Peyer's patch (tissue), 4 donors: ENCODE measurements at regions not wholly inside any gene's neighbourhood (a gene's known extent, or its start where the extent isn't known, plus 50 kb on each side); places are given as distances from the start of the nearest gene placed in this dataset.

Experiments
- DNase-seq, 3 donors: peaks; one replicate each; pipeline ENCODE4 v3.0.0-alpha.2; 2017 to 2019
- H3K27ac ChIP-seq, 4 donors: fragments of 200-600 bp; sonication (generic); one replicate each; pipeline ENCODE4 v1.5.1; 2016 to 2019
- H3K27me3 ChIP-seq, 2 donors: fragments of 200-600 bp; sonication (generic); one replicate each; pipeline ENCODE4 v1.5.1; 2019
- H3K36me3 ChIP-seq, 3 donors: fragments of 200-600 bp; sonication (generic); one replicate each; pipeline ENCODE4 v1.5.1; 2016 to 2019
- H3K4me1 ChIP-seq, 4 donors: fragments of 200-600 bp; sonication (generic); one replicate each; pipeline ENCODE4 v1.5.1; 2016 to 2019
- H3K4me3 ChIP-seq, 4 donors: fragments of 200-600 bp; sonication (generic); 1 replicate in 3 of 4; 2 replicates in 1 of 4; pipeline ENCODE4 v1.5.1; 2016 to 2019; ENCODE audit warnings: mild to moderate bottlenecking in 1 of 4
- H3K9me3 ChIP-seq, 4 donors: fragments of 200-600 bp; sonication (generic); one replicate each; pipeline ENCODE4 v1.5.1; 2016 to 2019; ENCODE audit warnings: mild to moderate bottlenecking in 1 of 4
- CTCF ChIP-seq, 6 experiments: fragments of 450-650 bp in 4 of 6; fragments of 200-600 bp in 2 of 6; sonication (generic) in 1 of 6; IDR thresholded peaks; one replicate each; pipeline ENCODE4 v1.5.1; 2017 to 2019; ENCODE audit warnings: antibody characterized with exemption in 6 of 6, mild to moderate bottlenecking in 3 of 6, moderate library complexity in 1 of 6
- POLR2A ChIP-seq, 2 donors: fragments of 450-650 bp; IDR thresholded peaks; one replicate each; pipeline ENCODE4 v1.5.1; 2017; ENCODE audit warnings: antibody characterized with exemption in 2 of 2, mild to moderate bottlenecking in 2 of 2, moderate library complexity in 2 of 2

GRCh38 chr11:90783111-90783510, 560.3 kb upstream of the CHORDC1 start:
- Histone ChIP-seq H3K9me3 (no peaks in the 10 kb centered on the region), H3K36me3 (no peaks in the 10 kb centered on the region), H3K4me3 (no peak overlapping the region), H3K27me3 (no peaks in the 10 kb centered on the region), H3K4me1 (no peaks in the 10 kb centered on the region), H3K27ac (no peak overlapping the region)
- TF ChIP-seq POLR2A (IDR thresholded peaks at IDR 0.05) (no peak), CTCF (IDR thresholded peaks at IDR 0.05) (no peak)
- no peak for DNase-seq

GRCh38 chr11:90779098-90779497, 556.2 kb upstream of the CHORDC1 start:
- no peak for DNase-seq
- Histone ChIP-seq H3K36me3 (no peaks in the 10 kb centered on the region), H3K4me3 (no peak overlapping the region), H3K4me1 (no peaks in the 10 kb centered on the region), H3K27ac (no peak overlapping the region), H3K9me3 (peaks cover 0 to 5% (median 0%) of the 10 kb centered on the region in 4 donors), H3K27me3 (no peaks in the 10 kb centered on the region)
- TF ChIP-seq CTCF (IDR thresholded peaks at IDR 0.05) (no peak), POLR2A (IDR thresholded peaks at IDR 0.05) (no peak)

DNA sequence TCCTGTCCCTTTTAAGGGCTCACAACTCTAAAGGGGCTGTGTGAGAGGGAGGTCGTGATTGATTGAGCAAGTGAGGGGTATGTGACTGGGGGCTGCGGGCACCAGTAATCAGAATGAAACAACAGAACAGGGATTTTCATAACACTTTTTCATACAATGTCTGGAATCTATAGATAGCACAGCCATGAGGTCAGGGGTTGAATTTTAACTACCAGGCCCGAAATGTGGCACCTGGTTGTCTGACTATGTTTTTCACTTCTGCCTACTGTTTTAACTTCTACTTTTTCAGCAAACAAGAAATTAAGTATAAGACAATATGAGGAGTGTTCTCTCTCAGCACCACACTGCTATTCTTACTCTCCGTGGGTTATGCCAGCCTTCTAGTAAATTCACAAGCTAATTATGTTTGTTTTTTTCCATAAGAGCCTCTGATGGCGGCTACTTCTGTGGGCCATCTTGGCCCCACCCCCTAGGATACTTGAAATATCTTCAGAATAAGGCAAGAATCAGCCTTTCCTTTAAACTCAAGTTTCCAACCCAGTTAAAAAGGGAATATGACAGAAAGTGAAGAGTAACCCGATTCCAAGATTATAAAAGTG, 552.8 kb upstream of the CHORDC1 start:
- H3K27ac ChIP-seq, result no peak overlapping the region
- TF ChIP-seq CTCF (IDR thresholded peaks at IDR 0.05) (no peak), POLR2A (IDR thresholded peaks at IDR 0.05) (no peak)
- H3K9me3 ChIP-seq, result peaks cover 0 to 6% (median 0%) of the 10 kb centered on the region in 4 donors
- no peaks in the 10 kb centered on the region for H3K36me3 ChIP-seq
- no peaks in the 10 kb centered on the region for H3K4me1 ChIP-seq
- no peaks in the 10 kb centered on the region for H3K27me3 ChIP-seq
- no peak for DNase-seq
- H3K4me3 ChIP-seq, result no peak overlapping the region

DNA sequence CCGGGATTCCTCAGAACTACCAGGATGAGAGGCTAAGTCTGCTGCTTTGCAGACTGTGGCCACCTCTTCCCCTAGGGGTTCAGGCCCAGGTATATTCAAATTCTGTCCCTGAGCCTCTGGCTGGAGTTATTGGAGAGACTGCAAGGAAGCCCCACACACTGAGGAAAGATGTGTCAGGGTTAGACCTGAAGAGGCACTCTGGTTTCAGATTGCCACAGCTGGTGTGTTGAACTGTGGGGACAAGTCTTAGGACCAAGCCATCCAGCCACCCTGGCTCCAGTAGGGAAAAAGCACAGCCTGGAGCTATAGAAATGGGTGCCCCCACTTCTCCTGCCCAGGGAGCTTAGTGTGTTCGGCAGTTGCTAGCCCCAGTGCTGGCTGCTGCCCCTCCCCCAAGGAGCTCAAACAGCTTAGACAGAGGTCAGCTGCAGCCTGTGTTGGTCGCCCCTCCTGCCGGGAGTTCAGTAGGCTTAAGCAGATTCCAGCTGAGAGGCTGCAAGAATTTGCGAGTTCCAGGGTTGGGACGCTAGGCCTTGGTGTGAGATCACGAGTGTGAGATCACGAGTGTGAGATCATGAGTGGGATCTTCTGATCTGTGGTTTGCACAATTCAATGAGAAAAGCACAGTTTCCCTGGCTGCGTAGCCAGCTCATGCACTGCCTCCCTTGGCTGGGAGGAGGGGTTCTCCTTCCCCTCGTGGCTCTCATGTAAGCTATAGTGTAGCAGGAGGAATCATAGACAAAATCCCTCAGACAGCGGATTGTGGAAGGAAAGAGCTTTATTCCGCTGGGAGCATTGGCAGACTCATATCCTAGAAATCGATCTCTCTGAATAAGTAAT, 552.1 kb upstream of the CHORDC1 start:
- H3K36me3 ChIP-seq, result no peaks in the 10 kb centered on the region
- no peak for TF ChIP-seq CTCF (IDR thresholded peaks at IDR 0.05)
- TF ChIP-seq POLR2A (IDR thresholded peaks at IDR 0.05), result no peak
- DNase-seq, result no peak

DNA sequence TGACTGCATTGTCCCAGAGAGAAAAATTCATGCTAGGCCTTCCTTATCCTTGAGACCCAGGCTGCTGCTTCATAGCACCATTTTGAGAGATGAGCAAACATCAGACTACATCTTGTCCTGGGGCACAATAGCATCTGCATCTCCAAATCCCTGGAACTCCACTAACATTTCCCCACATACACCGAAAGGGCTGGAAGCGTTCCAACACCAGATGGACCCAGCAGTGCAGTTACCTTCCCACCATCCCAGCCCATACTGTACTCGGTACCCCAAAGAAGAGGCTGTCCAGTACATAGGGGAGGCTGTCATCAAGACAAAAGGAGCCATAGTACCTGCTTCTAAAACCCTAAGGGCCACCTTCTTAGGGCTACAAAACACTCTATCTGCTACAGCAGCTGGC, 547.2 kb upstream of the CHORDC1 start:
- Histone ChIP-seq H3K4me1 (no peaks in the 10 kb centered on the region), H3K27me3 (no peaks in the 10 kb centered on the region), H3K9me3 (peaks cover 0 to 6% (median 0%) of the 10 kb centered on the region in 4 donors), H3K4me3 (no peak overlapping the region), H3K36me3 (no peaks in the 10 kb centered on the region), H3K27ac (no peak overlapping the region)
- no peak for TF ChIP-seq CTCF (IDR thresholded peaks at IDR 0.05)
- no peak for TF ChIP-seq POLR2A (IDR thresholded peaks at IDR 0.05)
- no peak for DNase-seq

More for the DNA sequence above, 552.1 kb upstream of the CHORDC1 start:
- no peaks in the 10 kb centered on the region for H3K4me1 ChIP-seq
- no peak overlapping the region for H3K4me3 ChIP-seq
- H3K9me3 ChIP-seq, result peaks cover 0 to 6% (median 0%) of the 10 kb centered on the region in 4 donors
- H3K27ac ChIP-seq, result no peak overlapping the region
- no peaks in the 10 kb centered on the region for H3K27me3 ChIP-seq
